Left kidney (tissue), 1 donor: ENCODE measurements at regions not wholly inside any gene's neighbourhood (a gene's known extent, or its start where the extent isn't known, plus 50 kb on each side); places are given as distances from the start of the nearest gene placed in this dataset.
"Not testable (repeated sequence)": the region's sequence is repeated elsewhere in the genome, so short reads cannot be mapped to it uniquely, and the experiment has no call there.

ENCODE experiments used
- DNase-seq: peaks from one replicate; pipeline ENCODE4 v3.0.0-alpha.2; 2013

DNA sequence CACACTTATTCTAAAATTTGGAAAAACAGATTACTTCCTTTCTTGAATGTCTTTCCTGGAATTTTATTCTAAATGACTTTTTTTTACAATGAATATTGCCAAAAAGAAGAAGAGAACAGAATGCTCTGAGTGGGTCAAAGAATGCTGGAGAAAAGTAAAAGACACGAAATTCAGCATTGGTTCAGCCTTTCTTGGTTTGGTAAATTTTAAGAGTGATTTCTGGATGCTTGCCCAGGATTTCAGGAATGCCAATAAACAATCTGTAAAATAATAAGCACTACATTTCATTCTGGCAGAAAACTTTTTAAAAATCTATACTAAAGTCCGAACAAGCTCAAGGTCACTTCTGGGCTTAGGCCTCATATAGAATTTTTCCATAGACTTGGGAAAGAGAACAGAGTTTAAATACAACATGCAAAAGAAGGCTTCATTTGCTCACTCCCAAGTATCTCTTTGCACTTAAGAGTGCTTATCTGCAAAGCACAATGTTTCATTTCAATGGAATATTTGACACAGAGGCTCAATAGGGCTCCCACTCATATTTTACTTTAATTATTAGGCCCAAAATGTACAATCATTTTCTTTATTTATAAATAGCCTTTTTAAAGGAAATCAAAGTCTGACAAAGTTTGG, 359.5 kb upstream of the ANKRD30A start:
- no peak for DNase-seq

DNA sequence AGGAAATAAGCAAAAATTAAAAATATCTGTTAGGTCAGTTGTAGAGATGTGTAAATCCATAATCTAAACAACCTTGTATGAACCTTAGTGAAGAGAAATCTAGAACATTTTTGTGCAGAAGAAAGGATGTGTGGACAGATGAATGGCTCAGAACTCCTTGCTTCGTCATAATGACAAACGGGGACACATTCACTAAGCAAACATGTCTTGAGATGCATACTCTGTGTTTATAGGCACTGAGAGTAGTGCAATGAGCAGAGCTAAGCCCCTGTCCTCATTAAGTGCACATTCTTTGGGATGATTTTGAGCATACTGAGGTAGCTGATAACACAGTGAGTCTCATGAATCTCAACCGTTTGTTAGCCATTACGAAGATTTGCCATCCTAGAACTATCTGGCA, 360.6 kb upstream of the ANKRD30A start:
- no peak for DNase-seq

DNA sequence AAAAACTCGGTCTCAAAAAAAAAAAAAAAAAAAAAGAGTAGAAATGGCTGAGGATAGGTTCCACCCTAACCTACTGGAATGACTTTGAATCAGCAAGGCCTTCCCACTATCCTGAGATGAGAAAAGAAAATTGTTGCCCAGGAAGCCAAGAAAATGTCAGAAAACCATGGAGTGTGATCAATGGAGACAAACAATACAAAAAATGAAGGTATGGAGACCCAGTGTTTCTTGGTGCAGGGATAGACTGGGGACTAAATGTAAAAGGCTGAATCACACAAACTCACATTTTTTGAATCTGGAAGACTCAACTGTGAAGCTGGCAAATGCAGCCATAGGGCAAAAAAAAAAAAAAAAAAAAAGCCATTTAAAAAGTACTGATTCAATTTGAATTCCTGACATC, 364.3 kb upstream of the ANKRD30A start:
- DNase-seq = no peak

DNA sequence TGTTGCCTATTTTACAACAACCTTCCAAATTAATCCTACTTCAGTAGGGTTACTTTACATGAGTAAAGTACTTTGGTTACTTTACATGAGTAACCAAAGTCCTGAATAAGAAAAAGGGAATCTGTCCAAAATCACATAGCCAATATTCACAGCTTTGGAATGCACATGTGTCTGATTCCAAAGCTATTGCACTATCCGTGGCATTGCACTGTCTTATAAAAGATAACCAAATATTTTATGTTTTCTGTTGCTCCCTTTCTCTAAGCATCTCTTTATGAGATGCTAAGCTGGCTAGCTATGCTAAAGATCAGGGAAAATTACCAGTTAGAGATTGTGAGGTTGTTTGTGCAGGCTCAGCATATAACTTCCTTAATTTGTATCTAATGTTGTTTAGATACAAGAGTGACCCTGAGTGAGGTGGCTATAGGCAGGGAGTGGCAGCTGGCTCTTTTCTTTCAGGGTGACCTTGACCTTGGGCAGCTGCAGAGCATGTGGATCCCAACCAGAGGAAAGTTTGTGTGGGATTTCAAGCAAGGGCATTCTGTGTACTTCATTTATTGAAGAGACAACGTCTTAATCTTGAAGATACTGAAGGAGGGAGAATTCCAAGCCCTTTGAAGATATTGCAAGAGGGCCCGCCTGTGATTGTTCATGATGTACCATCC, 366.1 kb upstream of the ANKRD30A start:
- no peak for DNase-seq

DNA sequence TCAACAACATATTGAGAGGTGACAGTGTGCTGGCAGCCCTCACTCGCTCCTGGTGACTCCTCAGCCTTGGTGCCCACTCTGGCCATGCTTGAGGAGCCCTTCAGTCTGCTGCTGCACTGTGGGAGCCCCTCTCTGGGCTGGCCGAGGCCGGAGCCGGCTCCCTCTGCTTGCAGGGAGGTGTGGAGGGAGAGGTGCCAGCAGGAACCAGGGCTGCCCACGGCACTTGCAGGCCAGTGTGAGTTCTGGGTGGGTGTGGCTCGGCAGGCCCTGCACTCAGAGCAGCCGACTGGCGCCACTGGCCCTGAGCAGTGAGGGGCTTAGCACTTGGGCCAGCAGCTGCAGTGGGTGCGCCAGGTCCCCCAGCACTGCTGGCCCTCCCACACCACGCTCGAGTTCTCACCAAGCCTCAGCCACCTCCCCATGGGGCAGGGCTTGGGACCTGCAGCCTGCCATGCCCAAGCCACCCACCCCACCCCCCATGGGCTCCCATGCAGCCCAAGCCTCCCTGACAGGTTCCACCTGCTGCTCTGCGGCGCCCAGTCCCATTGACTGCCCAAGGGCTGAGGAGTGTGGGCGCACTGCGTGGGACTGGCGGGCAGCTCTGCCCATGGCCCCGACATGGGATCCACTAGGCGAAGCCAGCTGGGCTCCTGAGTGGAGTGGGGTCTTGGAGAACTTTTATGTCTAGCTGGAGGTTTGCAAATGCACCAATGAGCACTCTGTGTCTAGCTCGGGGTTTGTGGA, 377.1 kb upstream of the ANKRD30A start:
- DNase-seq = no peak

DNA sequence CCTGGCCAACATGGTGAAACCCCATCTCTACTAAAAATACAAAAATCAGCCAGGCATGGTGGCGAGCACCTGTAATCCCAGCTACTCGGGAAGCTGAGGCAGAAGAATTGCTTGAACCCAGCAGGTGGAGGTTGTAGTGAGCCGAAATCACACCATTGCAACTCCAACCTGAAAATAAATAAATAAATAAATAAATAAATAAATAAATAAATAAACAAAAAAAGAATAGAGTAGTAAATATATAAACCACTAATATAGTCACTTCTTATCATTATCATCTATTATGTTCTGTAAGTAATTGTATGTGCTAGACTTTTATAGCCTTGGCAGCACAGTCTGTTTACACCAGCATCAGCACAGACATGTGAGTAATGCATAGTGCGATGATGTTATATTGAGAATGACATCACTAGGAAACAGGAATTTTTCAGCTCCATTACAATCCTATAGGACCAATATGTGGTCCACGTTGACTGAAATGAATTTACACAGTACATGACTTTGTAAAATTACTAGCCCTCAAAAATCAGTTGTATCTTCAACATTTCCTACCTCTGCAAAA, 385.4 kb upstream of the ANKRD30A start:
- DNase-seq = no peak

DNA sequence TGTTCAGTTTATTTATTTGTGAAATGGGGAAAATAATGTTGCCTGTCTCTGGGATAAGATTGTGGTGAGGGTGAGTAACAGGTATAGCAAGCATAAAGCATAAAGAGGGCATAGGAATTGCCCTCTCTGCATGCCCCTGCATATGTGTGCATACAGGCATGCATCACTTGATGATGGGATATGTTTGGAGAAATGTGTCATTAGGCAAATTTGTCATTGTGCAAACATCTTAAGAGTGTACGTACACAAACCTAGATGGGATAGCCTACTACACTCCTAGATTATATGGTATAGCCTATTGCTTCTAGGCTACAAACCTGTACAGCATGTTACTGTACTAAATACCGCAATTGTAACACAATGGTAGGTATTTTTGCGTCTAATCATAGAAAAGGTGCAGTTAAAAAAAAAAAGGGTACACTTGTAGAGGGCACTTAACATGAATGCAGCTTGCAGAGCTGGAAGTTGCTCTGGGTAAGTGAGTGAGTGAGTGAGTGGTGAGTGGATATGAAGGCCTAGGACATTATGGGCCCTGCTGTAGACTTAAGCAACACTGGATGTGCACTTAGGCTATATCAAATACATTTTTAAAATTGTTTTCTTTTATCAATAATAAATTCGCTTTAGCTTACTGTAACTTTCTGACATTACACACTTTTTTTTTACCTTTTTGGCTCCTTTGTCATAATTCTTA, 386.5 kb upstream of the ANKRD30A start:
- no peak for DNase-seq

DNA sequence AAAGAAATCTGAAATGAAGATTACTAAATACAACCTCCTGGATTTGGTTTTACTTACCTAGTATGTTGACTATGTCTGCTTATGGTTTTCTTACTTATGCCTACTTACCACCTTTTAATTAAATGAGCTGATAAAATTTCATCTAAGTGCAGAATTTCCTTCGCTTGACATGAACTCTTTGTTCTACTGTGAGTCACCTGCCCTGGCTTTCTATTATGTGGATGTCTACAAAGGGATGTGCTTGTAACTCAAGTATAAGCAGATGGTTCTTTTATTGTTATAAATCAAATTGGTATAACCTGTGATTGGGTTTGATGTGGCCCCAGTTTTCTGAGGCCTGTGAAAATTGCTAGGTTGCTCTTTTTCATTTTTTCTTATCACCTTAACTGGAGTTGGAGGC, 389.1 kb upstream of the ANKRD30A start:
- DNase-seq = no peak

DNA sequence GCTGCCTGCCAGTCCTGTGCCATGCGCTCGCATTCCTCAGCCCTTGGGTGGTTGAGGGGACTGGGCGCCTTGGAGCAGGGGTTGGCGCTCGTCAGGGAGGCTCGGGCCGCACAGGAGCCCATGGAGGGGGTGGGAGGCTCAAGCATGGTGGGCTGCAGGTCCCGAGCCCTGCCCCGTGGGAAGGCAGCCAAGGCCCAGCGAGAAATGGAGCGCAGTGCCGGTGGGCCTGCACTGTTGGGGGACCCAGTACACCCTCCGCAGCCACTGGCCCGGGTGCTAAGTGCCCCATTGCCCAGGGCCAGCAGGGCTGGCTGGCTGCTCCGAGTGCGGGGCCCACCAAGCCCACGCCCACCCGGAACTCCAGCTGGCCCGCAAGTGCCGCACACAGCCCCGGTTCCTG, 390.8 kb upstream of the ANKRD30A start:
- DNase-seq = not testable (repeated sequence)

DNA sequence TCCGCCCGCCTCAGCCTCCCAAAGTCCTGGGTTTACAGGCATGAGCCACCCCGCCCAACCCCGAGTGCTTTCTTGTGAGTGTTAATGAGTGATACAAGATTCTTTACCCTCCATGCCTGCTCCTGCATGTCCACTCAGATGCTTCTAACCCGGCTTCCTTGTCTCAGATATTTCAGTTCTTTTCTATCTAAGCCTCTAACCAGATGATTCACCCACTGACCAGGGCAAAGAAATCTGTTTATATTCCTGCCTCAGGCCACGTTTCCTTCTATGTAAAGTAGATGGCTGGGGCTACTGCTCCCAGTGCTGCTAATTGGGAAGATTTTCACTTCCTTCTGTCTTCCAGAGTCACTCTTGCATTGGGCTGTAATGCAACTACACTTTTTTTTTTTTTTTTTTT, 395.1 kb upstream of the ANKRD30A start:
- no peak for DNase-seq

DNA sequence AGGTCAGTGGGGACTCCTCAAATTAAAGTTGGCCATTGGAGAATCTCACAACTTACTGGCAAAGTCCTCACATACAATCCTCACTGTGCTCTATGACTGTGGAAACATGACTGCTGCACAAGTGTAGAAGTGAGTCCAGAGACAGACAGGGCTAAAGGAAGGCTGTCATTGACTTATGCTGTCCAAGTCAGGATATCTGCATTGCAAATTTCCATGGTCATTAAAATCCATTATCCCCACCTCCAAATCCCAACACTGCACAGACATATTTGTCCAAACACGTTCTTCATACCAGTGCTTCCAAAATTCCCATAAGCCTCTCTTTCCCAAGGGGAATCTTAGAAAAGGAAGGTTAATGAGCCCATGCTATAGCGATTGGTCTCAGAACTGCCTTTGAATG, 396.8 kb upstream of the ANKRD30A start:
- DNase-seq = no peak

DNA sequence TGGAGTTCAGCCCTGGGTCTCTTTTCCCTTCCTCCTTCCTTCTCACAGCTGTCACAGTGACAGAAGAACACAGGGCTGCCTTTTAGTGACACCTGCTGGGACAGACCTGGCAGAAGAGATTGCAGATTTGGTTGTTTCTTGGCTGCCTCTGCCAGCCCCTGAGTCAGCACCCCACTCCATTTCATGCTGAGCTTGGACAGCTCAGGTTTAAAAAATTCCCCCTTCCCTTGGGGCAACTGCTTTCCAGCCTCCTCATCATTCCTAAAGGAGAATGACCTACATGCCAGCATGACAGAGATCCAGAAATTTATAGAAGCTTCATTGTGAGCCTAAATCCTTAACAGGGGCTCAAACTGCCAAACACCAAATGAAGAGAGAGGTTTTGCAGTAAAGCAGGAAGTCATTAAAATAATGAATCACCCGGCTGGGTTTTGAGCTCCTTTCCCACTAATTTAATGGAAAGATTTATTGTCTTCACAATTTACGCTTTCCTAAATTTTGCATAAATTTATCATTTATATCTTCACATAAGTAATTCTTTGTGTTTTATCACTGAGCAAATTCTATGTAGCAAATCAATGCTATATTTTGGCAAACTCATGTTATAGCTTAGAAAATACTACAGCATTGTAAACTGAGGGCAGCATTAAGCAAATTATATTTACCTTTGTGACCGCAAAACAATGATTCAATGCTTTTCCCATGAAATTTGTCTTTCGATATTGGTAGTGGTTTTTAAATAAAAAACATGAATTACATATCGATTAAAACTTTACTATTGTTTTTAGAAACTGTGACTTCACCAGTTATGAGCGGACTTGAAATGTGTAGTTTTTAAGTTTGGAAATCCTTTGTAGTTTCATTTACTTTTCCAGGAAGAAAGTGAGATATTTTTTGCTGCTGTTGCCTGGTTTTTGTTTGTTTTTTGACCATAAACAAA, 399.5 kb upstream of the ANKRD30A start:
- peak; percentile 40 for DNase-seq

DNA sequence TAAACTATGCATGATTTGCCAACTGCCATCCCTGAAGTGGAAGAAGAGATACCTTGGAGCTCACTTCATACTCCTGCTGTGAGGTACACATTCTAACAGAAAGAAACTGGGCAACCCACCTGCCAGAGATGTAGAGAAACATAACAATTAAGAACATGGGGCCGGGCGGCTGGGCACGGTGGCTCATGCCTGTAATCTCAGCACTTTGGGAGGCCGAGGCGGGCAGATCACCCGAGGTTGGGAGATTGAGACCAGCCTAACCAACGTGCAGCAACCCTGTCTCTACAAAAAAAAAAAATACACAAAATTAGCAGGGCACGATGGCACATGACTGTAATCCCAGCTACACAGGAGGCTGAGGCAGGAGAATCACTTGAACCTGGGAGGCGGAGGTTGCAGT, 402.6 kb upstream of the ANKRD30A start:
- no peak for DNase-seq

DNA sequence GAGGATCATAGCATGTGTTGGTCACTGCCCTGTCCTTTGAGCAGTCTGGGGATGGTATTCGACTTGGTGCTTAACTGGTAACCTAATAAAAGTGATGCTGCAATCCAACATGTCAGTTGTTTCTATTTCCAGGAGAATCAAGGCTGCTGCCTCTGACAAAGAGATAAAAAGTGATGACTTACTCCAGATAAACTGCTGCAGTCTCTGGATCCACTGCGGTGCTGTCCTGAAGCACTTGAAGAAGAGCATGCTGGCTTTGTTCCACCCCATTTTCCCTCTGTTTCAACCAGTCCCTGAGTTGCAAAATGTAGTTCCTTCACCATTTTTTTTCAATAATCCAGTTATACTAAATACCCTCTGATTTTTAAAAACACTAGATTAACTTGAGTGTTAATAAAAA, 403.5 kb upstream of the ANKRD30A start:
- DNase-seq = no peak

DNA sequence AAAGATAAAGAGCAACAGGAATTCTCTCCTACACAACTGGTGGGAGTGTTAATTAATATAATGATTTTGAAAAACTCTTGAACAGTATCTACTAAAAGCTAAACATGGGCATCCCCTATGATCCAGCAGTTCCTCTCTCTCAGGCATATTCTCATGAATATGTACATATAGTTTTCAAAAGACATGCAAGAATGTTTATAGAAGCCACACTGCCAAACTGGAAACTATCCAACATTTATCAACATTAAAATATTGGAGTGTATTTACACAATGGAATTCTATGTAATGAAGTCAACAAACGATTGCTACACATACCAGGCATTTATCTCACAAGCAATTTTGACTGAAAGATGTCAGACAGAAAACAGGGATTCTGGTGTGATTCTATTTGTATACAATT, 404.5 kb upstream of the ANKRD30A start:
- DNase-seq = no peak

DNA sequence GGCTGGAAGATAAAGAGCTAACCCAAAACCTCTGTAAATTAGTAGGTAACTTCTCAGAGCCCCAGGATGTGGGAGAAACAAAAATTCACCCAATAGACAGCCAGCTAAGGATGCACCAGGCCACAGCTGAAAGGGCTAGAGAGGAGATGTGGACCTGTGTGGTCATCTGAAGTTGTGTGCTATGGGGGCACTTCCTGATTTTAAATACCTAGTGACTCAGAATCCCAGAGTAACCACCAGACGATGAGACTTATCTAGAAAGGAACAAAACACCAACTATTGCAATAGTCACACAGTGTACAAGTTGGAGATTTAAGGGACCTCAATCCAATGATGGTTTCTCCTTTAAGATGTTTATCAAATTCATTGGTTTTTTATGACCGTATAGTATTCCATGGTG, 408.3 kb upstream of the ANKRD30A start:
- DNase-seq = no peak

DNA sequence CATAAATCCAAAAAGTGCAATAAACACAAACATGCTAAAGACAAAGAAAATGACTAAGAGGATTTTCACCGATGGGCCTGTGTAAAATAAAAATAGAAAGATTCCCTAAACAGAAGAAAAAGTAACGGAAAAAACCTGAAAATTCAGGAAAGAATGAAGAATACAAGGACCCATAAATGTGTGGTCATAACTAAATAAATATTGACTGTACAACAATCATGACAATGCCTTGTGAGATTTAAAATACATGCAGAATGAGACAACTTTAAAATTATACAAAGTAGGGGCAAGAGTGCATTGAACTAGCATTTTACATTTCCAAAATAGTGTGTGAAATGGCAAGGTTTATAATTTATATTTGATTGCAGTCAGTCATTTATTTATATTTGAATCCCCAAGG, 409.1 kb upstream of the ANKRD30A start:
- DNase-seq = no peak

DNA sequence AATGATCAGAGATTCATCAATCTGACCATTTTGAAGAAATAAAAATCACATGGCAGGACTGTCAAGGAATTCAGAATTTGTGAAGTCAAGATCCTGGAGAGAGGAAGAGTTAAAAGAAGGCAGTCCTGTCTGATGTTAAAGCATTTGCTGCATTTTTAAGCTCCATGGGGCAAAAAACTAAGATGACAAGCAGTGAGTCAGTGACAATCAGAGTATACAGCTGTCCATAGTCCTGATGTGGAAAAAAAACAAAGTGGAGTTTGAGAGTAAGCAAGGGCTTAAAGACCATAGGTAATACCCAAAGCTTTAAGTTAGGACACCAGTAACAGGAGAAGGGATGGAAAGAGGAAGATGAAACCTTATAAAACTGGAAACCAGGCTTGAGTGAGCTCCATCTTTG, 412.7 kb upstream of the ANKRD30A start:
- no peak for DNase-seq

DNA sequence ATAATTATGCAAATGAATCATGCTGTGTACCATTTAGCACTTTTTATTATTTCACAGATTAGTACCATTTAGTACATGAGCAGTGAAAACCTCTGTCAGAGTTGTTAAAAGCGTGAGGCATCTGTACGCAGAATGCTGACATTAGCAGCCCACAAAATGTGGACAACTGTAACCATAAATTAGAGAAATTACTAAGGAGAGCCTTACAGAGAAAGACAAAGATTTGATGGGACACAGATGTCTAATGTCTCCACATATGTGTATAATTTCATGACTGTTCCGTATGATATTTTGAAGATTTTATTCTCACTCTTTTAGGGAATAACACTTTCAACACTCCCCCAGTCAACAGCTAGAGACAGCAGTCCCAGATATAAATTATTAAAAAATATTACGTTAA, 414.0 kb upstream of the ANKRD30A start:
- no peak for DNase-seq

DNA sequence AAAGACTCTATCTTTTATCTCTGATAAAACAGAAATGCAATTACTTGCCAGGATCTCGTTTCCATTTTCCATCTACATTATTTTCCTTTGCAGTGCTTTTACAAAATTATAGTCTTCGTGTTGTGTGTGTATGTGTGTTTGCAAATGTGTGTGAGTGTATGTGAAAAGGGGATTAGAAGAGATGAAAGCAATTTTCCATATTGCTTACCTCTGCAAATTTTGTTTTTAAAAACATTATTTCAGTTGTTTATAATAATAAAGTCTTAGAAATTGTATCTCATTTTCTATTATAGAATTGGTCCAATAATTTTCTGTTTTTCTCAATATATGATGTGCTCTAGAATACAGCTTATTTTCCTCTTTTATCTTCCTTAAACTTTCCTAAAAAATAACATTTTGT, 421.3 kb upstream of the ANKRD30A start:
- DNase-seq = no peak

DNA sequence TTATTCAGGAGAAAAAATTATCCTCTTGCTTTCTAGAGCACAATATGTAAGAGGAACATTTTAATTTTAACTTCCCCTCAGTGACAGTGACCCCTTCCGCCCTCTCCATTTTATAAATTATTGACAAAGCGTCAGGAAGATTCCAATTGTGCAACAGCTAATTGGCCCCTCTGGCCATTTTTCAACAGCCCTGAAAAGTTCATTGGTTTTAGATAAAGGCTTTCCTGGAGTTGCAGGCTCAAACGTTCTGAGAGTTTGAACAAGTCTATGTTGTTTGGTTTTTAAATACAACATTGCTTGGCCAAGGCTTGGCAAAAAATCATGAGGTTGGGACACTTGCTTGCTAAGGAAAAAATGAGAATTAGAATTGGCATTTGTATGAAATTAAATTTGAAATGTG, 422.2 kb upstream of the ANKRD30A start:
- DNase-seq = no peak

DNA sequence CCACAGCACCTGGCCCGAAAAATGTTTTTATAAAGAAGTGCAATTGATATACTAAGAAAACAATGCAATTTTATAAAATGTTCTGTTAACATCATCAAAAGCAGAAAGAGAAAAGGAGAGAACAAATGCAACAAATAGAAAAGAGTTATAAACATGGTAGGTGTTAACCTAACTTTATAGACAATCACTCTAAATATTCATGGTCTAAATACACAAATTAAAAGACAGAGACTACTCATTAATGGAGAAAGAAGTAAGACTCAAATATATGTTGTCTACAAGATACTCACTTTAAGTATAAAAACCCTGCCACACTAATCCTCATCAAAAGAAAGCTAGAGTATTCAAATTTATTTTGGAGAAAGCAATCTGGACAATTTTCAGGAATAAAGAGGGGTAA, 425.3 kb upstream of the ANKRD30A start:
- DNase-seq = no peak
